ENCODE measurements at regions not wholly inside any gene's neighbourhood (a gene's known extent, or its start where the extent isn't known, plus 50 kb on each side); places are given as distances from the start of the nearest gene placed in this dataset.

DNA sequence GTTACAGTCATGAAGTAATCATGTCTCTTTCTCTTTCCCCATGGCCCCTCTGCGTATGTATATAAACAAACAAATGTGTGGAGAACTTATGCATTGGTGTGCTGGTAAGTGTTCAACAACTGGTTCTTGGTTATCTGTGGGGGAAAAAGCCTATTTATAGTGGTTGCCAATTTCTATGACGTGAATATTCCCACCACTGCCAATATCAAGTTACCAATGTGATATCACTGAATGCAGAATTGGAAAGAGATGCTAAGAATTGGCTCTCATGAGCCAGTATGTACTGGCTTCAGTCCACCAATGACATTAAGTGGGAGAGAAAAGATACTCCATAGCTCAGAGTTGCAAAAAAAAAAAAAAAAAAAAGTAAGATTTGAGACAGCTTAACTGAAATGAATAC lies 399.7 kb downstream of the REEP3 start:
- Histone ChIP-seq H3K27ac (ENCODE audit: low read length) (no peak overlapping the region), H3K9me2 (replicated peaks; ENCODE audit: insufficient read depth, low read length) (no peaks in the 10 kb centered on the region), H3K36me3 (replicated peaks; ENCODE audit: insufficient read depth, low read length) (no peaks in the 10 kb centered on the region), H3K4me3 (ENCODE audit: low read length) (no peak overlapping the region), H3K79me2 (ENCODE audit: low read length) (no peaks in the 10 kb centered on the region), H2AFZ (ENCODE audit: low read length) (no peak overlapping the region), H3F3A (ENCODE audit: insufficient read depth, low read length) (no peaks in the 10 kb centered on the region), H3K9ac (ENCODE audit: low read length) (no peak overlapping the region), H3K9me3 (replicated peaks; ENCODE audit: insufficient read depth, low read length) (no peaks in the 10 kb centered on the region), H3K27me3 (replicated peaks; ENCODE audit: insufficient read depth, low read length) (no peaks in the 10 kb centered on the region), H3K4me1 (ENCODE audit: low read length) (no peaks in the 10 kb centered on the region), H4K20me1 (ENCODE audit: insufficient read depth, low read length) (no peaks in the 10 kb centered on the region), H3K4me2 (ENCODE audit: low read depth, low read length) (no peak overlapping the region)
- no peak for TF ChIP-seq EZH2phosphoT487 (IDR thresholded peaks at IDR 0.05; ENCODE audit: low read length)
- TF ChIP-seq, protein P1, sequence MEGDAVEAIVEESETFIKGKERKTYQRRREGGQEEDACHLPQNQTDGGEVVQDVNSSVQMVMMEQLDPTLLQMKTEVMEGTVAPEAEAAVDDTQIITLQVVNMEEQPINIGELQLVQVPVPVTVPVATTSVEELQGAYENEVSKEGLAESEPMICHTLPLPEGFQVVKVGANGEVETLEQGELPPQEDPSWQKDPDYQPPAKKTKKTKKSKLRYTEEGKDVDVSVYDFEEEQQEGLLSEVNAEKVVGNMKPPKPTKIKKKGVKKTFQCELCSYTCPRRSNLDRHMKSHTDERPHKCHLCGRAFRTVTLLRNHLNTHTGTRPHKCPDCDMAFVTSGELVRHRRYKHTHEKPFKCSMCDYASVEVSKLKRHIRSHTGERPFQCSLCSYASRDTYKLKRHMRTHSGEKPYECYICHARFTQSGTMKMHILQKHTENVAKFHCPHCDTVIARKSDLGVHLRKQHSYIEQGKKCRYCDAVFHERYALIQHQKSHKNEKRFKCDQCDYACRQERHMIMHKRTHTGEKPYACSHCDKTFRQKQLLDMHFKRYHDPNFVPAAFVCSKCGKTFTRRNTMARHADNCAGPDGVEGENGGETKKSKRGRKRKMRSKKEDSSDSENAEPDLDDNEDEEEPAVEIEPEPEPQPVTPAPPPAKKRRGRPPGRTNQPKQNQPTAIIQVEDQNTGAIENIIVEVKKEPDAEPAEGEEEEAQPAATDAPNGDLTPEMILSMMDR (IDR thresholded peaks at IDR 0.05; ENCODE audit: low read length) = no peak
- DNase-seq = no peak

DNA sequence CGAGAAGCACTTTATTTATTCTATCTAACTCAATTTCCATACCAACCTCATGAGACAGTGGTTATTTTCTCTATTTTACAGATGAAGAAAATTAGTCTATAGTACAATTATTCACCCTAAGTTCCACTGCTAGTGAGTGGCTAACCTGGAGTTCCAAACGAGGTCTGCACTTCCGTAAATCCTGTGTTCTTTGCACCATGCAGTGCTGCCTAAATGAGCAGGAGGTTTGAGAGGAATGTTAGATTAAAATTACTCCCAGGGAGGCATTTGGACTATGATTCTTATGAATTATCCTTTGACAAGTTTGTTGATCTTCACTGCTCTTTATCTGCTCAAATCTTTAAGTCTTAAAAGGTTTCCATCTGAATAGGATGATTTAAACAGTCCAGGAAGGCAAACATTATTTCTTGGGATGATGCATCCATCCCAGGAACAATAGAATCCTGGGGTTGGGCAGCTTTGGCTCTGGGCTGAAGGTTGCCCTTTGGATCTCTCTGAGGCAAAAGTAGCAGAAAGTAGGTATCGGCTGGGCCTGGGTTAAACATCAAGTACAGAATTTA lies 400.8 kb downstream of the REEP3 start:
- H3K4me2 ChIP-seq (ENCODE audit: low read depth, low read length) = no peak overlapping the region
- no peaks in the 10 kb centered on the region for H3K4me1 ChIP-seq (ENCODE audit: low read length)
- no peaks in the 10 kb centered on the region for H3K79me2 ChIP-seq (ENCODE audit: low read length)
- no peaks in the 10 kb centered on the region for H3K9me2 ChIP-seq (replicated peaks; ENCODE audit: insufficient read depth, low read length)
- H3K36me3 ChIP-seq (replicated peaks; ENCODE audit: insufficient read depth, low read length) = no peaks in the 10 kb centered on the region
- no peak for TF ChIP-seq EZH2 (optimal IDR thresholded peaks at IDR 0.05; ENCODE audit: low read depth, low read length)
- TF ChIP-seq, protein P1 (IDR thresholded peaks at IDR 0.05; ENCODE audit: low read length) = no peak
- no peak for TF ChIP-seq EZH2phosphoT487 (IDR thresholded peaks at IDR 0.05; ENCODE audit: low read length)
- H4K20me1 ChIP-seq (ENCODE audit: insufficient read depth, low read length) = no peaks in the 10 kb centered on the region
- H3K9ac ChIP-seq (ENCODE audit: low read length) = no peak overlapping the region
- H3K9me3 ChIP-seq (replicated peaks; ENCODE audit: insufficient read depth, low read length) = no peaks in the 10 kb centered on the region
- H3K27ac ChIP-seq (ENCODE audit: low read length) = no peak overlapping the region
- no peak overlapping the region for H3K4me3 ChIP-seq (ENCODE audit: low read length)
- H2AFZ ChIP-seq (ENCODE audit: low read length) = no peak overlapping the region
- no peak for DNase-seq
- no peaks in the 10 kb centered on the region for H3F3A ChIP-seq (ENCODE audit: insufficient read depth, low read length)
- H3K27me3 ChIP-seq (replicated peaks; ENCODE audit: insufficient read depth, low read length) = no peaks in the 10 kb centered on the region

DNA sequence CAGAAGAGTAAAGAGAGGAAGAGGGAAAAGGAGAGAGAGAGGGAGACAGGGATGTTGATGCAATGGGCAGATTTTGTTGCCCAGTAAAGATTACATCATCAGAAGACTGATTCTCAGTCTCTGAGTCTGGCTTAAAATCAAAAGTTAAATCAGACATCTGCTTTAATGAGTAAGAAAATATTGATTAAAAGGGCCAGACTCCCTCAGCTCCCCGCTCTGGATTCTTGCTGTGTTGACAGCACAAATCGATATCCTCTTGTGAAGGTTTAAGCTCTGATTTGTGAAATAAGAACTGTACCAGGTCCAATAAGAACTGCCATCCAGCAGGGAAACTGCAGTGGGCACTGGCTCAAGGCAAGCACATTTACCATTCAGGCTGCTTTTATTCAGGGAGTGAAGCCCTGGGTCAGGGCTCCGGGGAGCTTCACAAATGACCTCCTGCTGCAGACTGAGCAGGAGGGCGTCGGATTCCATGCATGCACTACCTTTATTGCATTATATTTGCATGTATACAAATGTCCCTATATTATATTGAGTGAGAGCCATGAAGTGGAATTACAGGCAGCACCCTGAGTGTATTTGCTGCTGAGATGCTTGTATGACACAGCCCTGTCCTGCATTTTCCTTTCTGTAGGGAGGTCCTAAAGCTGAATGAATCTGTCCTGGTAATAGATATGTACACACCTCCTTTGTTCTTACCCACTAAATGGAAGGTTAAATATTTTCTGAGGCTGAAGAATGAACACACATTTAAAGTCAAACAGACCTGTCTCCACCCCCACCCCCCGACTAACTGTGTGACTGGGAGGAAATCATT lies 401.5 kb downstream of the REEP3 start:
- Histone ChIP-seq H3K9me2 (replicated peaks; ENCODE audit: insufficient read depth, low read length) (no peaks in the 10 kb centered on the region), H3K9me3 (replicated peaks; ENCODE audit: insufficient read depth, low read length) (no peaks in the 10 kb centered on the region), H4K20me1 (ENCODE audit: insufficient read depth, low read length) (no peaks in the 10 kb centered on the region), H3K27ac (ENCODE audit: low read length) (no peak overlapping the region), H3K4me3 (ENCODE audit: low read length) (no peak overlapping the region), H3K9ac (ENCODE audit: low read length) (no peak overlapping the region), H3K36me3 (replicated peaks; ENCODE audit: insufficient read depth, low read length) (no peaks in the 10 kb centered on the region), H3K79me2 (ENCODE audit: low read length) (no peaks in the 10 kb centered on the region), H2AFZ (ENCODE audit: low read length) (no peak overlapping the region), H3F3A (ENCODE audit: insufficient read depth, low read length) (no peaks in the 10 kb centered on the region), H3K27me3 (replicated peaks; ENCODE audit: insufficient read depth, low read length) (no peaks in the 10 kb centered on the region), H3K4me2 (ENCODE audit: low read depth, low read length) (no peak overlapping the region), H3K4me1 (ENCODE audit: low read length) (no peaks in the 10 kb centered on the region)
- TF ChIP-seq EZH2phosphoT487 (IDR thresholded peaks at IDR 0.05; ENCODE audit: low read length) (no peak), EZH2 (optimal IDR thresholded peaks at IDR 0.05; ENCODE audit: low read depth, low read length) (no peak)
- TF ChIP-seq, protein P1 (IDR thresholded peaks at IDR 0.05; ENCODE audit: low read length) = no peak
- no peak for DNase-seq

All from MM.1S (cell line).